Nucleus accumbens (tissue), 56 donors: ENCODE measurements at regions not wholly inside any gene's neighbourhood (a gene's known extent, or its start where the extent isn't known, plus 50 kb on each side); places are given as distances from the start of the nearest gene placed in this dataset.

Experiments
- DNase-seq, 56 donors: peaks; one replicate each; lab custom pipeline; 2025; lab: John Stamatoyannopoulos, UW

- no peak for DNase-seq
Measured at GRCh38 chr2:9089831-9090230, 86.3 kb upstream of the MBOAT2 start.

GRCh38 chr2:9087121-9087681 is 83.7 kb upstream of the MBOAT2 start:
- DNase-seq, result no peak

- DNase-seq, result no peak
Measured at GRCh38 chr2:9086465-9086864, 83.0 kb upstream of the MBOAT2 start.

- DNase-seq, result no peak
Measured at GRCh38 chr2:9085353-9085752, 81.9 kb upstream of the MBOAT2 start.

GRCh38 chr2:9083287-9083686 is 79.8 kb upstream of the MBOAT2 start:
- no peak for DNase-seq

GRCh38 chr2:9082158-9082557 is 78.7 kb upstream of the MBOAT2 start:
- no peak for DNase-seq

GRCh38 chr2:9081750-9082149 is 78.3 kb upstream of the MBOAT2 start:
- no peak for DNase-seq

- DNase-seq, result no peak
Measured at GRCh38 chr2:9078405-9078804, 74.9 kb upstream of the MBOAT2 start.

- DNase-seq, result no peak
Measured at GRCh38 chr2:9077691-9078090, 74.2 kb upstream of the MBOAT2 start.

- DNase-seq, result no peak
Measured at GRCh38 chr2:9076755-9077154, 73.3 kb upstream of the MBOAT2 start.

GRCh38 chr2:9076210-9076609 is 72.7 kb upstream of the MBOAT2 start:
- no peak for DNase-seq

- no peak for DNase-seq
Measured at GRCh38 chr2:9074930-9075329, 71.4 kb upstream of the MBOAT2 start.

GRCh38 chr2:9071584-9072124 is 68.2 kb upstream of the MBOAT2 start:
- no peak for DNase-seq

- DNase-seq, result no peak
Measured at GRCh38 chr2:9071032-9071431, 67.5 kb upstream of the MBOAT2 start.

GRCh38 chr2:9069543-9069942 is 66.1 kb upstream of the MBOAT2 start:
- DNase-seq, result no peak

- no peak for DNase-seq
Measured at GRCh38 chr2:9065901-9066300, 62.4 kb upstream of the MBOAT2 start.

GRCh38 chr2:9063023-9063606 is 59.6 kb upstream of the MBOAT2 start:
- DNase-seq, result no peak

- no peak for DNase-seq
Measured at GRCh38 chr2:9060819-9061218, 57.3 kb upstream of the MBOAT2 start.

GRCh38 chr2:9057939-9058761 is 54.7 kb upstream of the MBOAT2 start:
- no peak for DNase-seq

GRCh38 chr2:9055471-9055870 is 52.0 kb upstream of the MBOAT2 start:
- DNase-seq, result no peak

- no peak for DNase-seq
Measured at GRCh38 chr2:9053534-9053931, 50.0 kb upstream of the MBOAT2 start.
